HG03196 (cell line): ENCODE measurements at regions not wholly inside any gene's neighbourhood (a gene's known extent, or its start where the extent isn't known, plus 50 kb on each side); places are given as distances from the start of the nearest gene placed in this dataset.

Experiments
- ATAC-seq: cut with Tn5 transposase; IDR thresholded peaks from one replicate; pipeline ENCODE4 v1.9.1; 2021; ENCODE audit not compliant: unreplicated experiment

DNA sequence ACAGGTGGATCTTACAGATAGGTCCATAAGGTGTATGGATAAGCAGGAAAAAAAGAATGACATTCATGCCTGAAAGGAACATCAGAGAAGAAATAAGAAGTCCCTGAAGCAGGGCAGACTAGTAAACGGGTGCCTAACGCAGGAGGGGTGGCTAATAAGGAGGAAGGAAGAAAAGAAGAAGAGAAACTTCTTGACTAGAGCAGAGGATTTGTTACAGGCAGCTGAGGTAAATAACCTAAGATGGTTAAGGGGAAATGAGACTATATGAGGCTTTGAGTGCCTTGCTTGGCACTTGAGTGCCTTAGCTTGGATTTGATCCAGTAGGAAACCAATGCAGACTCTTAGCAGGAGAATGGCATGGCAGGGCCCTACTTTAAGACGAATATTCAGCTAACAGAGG lies 313.5 kb upstream of the PDE4D start:
- no peak for ATAC-seq

GRCh38 chr5:60206234-60206633 lies 312.7 kb upstream of the PDE4D start:
- ATAC-seq, result no peak

DNA sequence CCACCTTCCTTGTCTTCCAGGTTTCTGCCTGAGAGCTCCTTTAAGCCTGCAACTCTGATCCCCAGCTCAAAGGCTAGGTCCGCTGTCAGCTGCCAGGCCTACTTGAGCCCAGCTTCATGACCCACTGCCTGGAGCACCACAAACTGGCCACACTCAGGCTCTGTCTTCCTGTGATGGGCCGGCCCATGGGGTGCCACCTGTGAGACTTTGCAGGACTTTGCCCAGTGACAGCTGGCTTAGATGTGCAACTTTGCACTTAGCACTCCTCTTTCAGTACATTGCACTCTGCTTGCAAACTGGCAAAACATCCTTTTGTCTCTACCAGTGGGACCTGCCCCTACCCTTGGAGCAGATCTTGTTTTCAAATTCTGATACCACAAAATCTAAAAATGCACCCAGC lies 311.5 kb upstream of the PDE4D start:
- ATAC-seq, result no peak

GRCh38 chr5:60196385-60197113 lies 303.0 kb upstream of the PDE4D start:
- ATAC-seq, result no peak

GRCh38 chr5:60195551-60195950 lies 302.0 kb upstream of the PDE4D start:
- no peak for ATAC-seq

GRCh38 chr5:60195083-60195482 lies 301.6 kb upstream of the PDE4D start:
- no peak for ATAC-seq

GRCh38 chr5:60185231-60186099 lies 291.9 kb upstream of the PDE4D start:
- no peak for ATAC-seq

DNA sequence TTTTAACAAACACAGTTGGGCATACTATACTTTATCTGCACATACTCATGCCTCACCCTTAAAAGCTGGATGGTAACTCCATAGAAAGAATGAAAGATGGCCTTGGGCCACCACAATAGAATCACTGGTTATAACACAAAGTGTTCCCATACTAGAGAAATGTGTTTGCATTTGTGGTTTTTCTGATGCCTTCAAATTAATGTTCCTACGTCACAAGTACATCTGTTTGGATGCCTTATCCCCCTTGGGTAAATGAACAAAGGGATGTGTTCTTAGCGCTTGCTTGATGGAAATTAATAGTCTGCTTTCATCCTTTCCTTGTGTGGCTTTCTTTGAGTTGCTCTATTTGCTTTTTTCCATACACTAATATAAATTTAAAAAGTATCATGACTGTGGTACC lies 291.1 kb upstream of the PDE4D start:
- no peak for ATAC-seq

DNA sequence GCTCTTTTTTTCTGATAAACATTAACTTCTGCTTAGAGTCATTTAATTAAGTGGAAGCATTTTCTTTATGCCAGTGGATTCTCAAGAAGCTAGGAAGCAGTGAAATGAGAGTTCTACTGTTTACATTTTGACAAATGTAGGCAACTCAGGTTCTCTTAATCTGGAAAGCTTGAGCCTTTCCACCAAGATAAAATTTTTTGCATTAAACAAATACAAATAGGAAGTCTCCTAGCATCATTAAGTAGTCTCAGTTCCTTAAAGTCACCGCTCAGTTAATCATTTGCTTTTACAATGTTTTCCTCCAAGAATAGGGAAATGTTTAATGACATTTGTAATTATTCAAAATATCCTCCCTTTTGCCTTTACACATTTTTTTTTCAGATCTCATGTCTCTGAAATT lies 290.4 kb upstream of the PDE4D start:
- ATAC-seq, result no peak

- ATAC-seq, result no peak
Measured at GRCh38 chr5:60178101-60178500, 284.6 kb upstream of the PDE4D start.

GRCh38 chr5:60177596-60177995 lies 284.1 kb upstream of the PDE4D start:
- ATAC-seq, result no peak

- ATAC-seq, result no peak
Measured at GRCh38 chr5:60173667-60174066, 280.1 kb upstream of the PDE4D start.

- no peak for ATAC-seq
Measured at GRCh38 chr5:60163762-60164161, 270.2 kb upstream of the PDE4D start.

GRCh38 chr5:60162441-60162840 lies 268.9 kb upstream of the PDE4D start:
- no peak for ATAC-seq

GRCh38 chr5:60161340-60161934 lies 267.9 kb upstream of the PDE4D start:
- ATAC-seq, result peak; percentile 80

GRCh38 chr5:60149081-60149480 lies 255.6 kb upstream of the PDE4D start:
- ATAC-seq, result no peak

- no peak for ATAC-seq
Measured at GRCh38 chr5:60148366-60148765, 254.8 kb upstream of the PDE4D start.

- ATAC-seq, result no peak
Measured at GRCh38 chr5:60147791-60148190, 254.3 kb upstream of the PDE4D start.

GRCh38 chr5:60143942-60144549 lies 250.5 kb upstream of the PDE4D start:
- ATAC-seq, result no peak

- no peak for ATAC-seq
Measured at GRCh38 chr5:60141119-60141518, 247.6 kb upstream of the PDE4D start.

DNA sequence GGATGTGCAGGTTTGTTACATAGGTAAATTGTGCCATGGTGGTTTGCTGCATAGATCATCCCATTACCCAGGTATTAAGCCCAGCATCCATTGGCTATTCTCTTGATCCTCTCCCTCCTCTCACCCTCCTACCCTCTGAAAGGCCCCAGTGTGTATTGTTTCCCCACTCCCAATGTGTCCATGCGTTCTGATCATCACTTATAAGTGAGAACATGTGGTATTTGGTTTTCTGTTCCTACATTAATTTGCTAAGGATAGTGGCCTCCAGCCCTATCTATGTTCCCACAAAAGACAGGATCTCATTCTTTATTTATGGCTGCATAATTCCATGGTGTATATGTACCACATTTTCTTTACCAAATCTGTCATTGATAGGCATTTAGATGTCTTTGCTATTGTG lies 243.3 kb upstream of the PDE4D start:
- no peak for ATAC-seq

GRCh38 chr5:60131504-60131903 lies 238.0 kb upstream of the PDE4D start:
- ATAC-seq, result no peak
